Stimulated activated CD4-positive, alpha-beta T cell treated with anti-CD3 and anti-CD28 coated beads, Interleukin-4, amount 100 ng/mL, for 1 hour (primary cell): ENCODE measurements at regions not wholly inside any gene's neighbourhood (a gene's known extent, or its start where the extent isn't known, plus 50 kb on each side); places are given as distances from the start of the nearest gene placed in this dataset.

Experiments
- DNase-seq: peaks from one replicate; pipeline ENCODE4 v3.0.0-alpha.2; 2020

GRCh38 chr15:39471785-39472574 is 108.9 kb upstream of the THBS1 start:
- DNase-seq, result no peak

DNA sequence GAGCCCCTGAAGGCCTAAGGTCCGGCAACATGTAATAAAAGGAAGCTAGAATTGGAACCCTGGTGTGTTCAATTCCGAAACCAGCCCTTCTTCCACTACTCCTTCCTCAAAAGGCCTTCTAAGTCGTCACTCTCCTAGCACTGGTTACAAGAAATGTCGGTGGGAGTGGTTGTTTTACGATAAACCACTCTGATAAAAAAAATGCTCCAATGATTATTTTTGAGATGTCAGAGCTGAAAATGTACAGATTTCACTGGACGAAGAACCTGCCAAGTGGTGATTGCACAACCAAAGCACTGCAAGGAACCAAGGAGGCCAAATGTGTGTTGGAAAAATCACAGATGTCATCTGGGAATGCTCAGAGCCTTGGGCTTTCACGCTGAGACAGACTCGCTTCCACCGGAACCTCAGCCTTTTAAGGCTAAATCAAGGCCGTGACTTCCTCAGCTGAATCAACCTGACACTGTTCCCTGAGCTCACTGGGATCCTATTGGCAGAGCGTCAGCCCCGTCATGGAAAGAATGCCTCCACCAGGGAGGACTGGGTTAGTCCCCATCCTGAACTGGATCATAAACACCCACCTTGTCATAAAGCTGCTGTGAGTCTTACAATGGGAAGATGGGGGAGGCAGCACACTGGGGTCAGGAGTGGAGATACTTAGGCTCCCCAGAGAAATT is 108.1 kb upstream of the THBS1 start:
- DNase-seq, result no peak

DNA sequence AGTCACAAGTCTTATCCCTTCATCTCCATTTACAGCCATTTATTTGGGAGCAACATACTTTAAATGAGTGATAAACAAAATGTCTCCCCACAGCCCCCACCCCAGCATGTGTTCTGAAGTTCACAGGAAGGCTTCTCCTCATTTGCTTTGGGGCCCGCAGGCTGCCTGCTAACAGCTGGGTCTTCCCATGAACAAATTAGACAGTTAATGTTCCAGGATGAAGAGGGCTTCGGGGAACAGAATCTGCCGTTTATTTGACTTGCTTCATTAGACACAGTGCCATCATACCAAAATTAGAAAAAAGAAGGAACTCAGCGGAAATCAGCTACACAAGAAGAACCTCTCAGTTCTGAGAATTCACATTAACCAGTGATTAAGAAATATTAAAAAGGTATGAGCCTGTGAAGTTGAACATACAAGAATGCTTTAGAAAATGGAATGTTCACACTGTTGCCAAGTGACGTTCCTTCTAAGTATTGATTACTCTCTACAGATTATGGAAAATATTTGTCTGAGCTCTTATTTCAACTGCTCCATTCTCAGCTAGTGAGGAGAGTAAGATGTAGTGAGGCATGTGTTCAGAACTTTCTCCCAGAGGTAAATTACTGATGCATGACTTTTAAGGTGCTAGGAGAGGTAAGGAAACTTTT is 107.5 kb upstream of the THBS1 start:
- no peak for DNase-seq

DNA sequence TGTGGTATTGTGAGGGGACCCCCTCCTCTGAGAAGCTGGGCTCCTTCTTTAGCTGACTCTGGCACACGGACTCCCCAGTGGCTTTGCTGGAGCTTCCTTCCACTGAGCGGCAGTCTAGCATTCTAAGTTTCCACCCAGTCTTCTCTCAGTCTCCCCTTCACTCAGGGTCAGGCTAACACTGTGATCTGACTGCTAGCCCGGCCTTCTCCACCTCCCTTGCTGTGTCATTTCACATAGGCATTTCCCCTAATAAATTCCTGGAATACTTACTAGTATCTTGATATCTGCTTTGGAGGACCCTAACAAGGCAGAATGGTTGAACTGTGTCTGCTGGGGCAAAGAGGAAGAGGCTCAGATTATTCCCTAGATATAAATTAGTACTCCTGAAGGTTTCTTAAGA is 106.2 kb upstream of the THBS1 start:
- DNase-seq, result no peak

DNA sequence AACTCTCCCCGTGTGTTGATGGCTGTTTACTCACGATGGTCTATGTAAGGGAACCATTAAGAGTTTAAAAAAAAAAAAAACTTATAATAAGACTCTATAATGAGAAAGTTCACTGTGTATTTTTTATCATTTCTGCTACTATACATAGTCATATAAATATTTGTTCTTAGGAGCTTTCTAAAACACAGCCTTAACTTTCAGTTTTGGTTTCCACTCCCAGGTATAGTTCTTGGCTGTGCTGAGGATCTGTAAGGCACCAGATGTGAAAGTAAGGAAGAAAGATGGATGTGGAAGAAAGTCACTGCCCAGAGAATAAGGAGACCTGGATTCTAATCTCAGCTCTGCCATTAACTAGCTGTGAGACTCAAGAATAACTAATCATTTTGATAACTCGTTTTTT is 101.9 kb upstream of the THBS1 start:
- no peak for DNase-seq

DNA sequence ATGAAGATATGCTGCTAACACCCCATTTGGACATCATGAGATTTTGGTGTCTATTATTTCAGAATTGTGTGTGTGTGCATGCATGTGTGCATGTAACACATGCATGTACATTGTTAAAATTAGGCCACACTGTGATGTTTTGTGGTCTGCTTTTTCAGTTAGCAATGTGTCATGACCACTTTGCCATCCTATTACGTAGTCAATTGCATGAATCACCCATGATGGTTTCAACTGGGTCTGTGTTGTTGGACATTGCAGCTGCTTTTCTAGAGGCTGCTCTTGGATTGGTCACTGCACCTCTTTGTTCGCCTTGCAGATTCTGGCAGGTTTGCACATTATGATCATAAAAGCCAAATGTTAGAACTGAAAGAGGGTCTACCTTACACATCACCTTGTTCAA is 101.0 kb upstream of the THBS1 start:
- DNase-seq, result no peak

DNA sequence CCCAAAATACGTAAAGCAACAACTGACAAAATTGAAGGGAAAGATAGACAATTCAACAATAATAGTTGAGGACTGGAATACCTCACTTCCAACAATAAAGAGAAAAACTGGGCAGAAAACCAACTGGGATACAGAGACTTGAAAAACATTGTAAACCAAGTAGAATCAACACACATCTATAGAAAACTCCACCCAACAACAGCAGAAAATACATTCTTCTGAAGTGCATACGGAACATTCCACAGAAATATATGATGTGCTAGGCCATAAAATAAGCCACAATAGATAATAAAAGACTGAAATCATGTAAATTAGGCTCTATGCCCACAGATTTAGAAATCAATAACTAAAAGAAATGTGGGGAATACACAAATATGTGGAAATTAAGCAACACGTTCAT is 98.4 kb upstream of the THBS1 start:
- DNase-seq, result no peak

GRCh38 chr15:39486621-39487457 is 94.0 kb upstream of the THBS1 start:
- no peak for DNase-seq

DNA sequence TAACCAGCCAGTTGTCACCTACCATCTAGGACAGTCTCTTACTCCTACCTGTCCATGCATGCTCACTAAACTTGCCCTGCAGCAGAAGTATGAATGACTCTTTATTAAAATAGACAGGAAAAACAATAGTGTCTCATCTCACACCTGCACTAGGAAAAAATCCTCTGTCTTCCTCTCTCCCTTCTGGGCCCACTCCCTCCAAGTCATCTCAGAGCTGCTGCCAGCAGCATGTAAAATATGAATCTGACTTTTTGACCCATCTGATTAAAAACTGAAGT is 93.5 kb upstream of the THBS1 start:
- DNase-seq, result no peak

GRCh38 chr15:39488516-39488915 is 92.4 kb upstream of the THBS1 start:
- no peak for DNase-seq

GRCh38 chr15:39488961-39489360 is 91.9 kb upstream of the THBS1 start:
- no peak for DNase-seq

DNA sequence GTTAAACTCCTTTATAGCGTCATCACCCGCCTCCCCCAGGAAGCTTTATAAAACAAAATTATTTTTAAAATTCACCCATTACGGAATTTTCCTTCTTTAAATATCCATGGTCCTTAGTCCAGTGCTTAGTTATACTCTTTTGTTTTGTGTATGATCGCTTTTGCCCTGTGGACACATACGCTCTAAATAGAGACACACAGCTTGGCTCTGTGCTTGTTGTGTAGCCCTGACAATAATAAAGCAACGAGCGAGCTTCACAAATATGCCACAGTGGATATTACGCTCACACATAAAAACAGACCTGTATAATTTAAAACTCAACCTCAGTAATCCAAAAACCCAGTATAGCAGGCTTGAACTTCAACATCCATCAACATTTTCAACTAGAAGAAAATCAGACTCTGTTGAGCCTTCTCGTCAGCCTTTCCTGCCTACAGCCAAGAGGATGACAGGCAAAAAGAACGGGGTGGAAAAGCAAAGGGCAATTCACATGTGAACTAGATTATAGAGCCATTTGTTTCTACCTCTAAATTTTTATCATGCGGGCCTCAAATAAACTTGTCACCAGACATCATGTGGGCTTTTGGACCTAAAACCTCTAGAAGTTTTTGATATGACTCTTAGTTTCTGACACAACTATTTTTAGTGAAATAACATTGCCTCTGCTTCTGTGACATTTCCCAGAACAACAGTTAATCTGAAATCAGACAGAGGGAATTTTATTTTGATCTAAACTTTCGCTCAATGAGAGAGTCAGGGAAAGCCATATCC is 89.6 kb upstream of the THBS1 start:
- DNase-seq, result no peak

DNA sequence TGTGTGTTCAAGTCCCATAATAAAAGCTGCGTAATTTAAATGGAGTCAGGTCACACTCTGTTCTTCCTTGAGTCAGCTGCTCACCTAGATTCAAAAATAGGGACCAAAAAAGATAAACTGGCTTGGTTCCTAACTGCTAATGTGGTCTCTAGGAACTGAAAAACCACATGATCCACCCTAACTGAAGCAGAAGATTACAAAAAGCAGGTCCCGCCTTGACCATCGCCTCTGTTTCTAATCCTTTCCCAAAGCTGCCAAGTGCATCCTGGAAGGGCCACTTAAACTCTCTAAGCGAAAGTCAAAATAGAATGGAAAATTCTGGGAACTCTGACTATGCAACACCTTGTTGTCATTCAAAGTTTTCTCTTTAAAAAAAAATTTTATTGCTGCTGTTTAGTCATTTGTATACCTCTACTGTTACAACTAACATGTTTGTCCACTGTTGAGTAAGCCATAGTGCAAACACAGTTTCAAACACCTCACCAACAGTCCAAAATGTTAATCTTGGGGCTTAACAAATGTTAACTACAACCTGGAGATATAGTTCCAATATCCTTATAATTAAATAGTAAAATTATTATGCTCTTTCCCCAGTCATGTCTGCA is 88.9 kb upstream of the THBS1 start:
- DNase-seq, result no peak

DNA sequence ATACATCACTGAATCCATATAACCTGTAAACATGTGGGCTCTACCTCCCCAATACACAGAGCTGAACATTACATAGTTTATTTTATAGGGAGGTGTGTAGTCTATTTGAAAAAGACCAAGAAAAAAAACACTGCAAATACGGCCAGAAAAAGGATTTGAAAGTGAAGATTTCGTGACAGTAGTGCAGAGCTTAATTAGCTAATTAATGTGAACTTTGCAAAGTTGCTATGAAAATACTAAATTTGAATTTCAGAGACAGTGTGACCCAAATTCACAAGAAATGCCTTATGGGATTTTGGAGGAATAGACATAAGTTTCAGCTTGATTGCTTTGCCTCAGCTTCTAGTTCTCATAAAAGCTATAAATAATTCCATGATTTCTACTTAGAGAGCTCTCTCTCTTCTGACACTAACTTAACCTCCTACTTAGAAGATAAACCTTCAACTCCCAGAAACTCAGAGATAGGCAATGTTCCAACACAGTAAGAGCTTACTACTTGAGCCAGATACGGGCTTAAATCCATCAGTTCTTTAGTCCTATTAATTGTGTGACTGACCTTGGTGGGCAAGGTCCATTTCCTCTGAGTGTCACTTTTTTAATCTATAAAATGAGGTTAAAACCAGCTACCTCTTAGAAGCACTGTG is 87.3 kb upstream of the THBS1 start:
- no peak for DNase-seq

DNA sequence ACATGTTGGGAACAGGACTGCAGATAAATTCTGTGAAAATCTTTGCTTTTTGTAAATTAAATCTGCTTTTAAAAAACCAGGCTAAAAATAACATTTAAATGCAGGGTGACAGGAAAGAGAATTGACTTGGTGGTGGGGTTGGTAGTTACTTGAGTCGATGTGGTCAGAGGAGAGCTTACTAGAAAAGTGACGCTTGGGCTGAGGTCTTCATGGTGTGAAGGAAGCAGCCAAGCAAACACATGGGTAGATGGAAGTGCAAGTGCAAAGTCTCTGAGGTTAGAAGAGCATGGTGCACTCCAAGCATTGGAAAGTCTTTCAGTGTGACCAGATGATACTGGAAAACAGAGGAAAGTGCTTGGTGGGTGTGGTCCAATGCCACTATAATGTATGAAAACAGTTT is 86.4 kb upstream of the THBS1 start:
- no peak for DNase-seq

DNA sequence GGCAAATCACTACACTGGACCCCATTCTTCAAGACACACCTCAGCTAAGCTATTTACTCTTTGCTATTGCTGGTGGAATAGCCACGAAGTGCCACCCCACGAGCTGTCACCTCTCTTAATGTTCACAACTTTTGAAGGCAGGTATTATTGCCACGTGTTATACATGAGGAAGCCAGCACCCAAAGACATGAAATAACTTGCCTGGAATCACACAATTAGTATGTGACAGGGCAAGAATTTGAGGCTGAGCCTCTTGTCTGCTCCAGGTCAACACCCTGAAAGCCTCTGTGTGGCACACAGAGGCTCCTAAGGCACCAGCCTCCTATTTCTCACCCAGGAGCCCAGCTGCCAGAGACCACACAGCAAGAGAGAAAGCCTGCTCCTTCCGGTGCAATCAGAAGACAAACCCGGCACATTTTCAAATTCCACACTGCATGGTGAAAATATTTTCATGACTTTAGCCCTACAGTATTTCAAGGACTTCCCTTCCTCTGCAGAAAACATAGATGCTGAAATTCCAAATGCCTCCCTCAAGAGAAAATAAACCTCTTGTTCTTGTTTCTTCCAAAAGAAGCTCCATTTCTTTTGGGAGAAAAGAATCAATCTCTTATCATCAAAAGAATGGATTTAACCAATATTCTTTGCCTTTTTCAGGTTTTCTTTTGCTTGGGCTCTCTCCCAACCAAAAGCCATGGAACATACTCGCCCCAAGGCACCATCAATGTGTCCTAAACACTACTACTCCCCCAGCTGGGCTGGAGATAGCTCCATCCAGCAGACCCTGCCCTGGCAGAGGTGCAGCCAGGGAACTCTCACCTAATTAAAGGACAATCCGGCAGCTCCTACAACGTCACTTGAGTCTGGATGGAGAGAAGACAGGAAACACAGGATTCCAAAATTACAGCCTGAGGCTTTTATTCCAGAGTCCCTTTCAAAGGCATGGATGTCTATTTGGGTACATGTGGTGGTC is 84.7 kb upstream of the THBS1 start:
- no peak for DNase-seq

DNA sequence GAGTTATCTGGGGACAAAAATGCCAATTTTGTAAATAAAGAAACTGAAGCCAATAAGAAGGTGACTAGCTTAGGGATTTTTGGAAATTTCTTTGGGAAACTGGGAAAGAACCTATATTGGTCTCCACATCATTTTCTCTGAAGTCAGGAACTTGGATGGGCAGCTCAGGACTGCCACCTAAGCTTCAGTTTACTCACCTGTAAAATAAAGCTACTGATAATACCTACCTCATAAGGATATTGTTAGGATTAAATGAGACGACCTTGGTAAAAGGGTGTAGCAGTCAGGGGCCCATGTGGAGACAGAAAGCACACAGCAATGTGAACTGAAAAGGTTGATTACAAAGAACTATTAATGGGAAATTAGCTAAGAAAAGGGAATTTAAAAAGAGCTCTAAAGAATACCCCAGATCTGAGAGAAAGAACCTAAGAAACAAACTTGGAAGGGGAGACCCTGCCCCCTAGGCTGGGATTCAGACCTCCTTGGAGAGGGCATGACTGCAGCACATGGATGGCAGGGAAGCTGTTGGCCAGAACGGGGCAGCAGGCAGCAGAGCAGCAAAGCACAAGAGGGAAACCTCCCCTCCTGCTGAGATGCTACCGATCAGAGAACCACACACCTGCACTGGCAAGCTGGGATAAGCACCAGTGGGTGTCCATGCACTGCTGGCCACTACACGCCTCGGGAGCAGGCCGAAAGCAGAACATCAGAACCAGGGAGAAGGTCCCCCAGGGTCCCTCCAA is 83.7 kb upstream of the THBS1 start:
- DNase-seq, result no peak

- no peak for DNase-seq
Measured at GRCh38 chr15:39497759-39498565, 82.9 kb upstream of the THBS1 start.

- DNase-seq, result no peak
Measured at GRCh38 chr15:39498629-39499028, 82.2 kb upstream of the THBS1 start.
